ENCODE measurements at regions not wholly inside any gene's neighbourhood (a gene's known extent, or its start where the extent isn't known, plus 50 kb on each side); places are given as distances from the start of the nearest gene placed in this dataset.
A peak's percentile ranks its signal among the peaks of the same experiment; 100 is the strongest.
"Not testable (repeated sequence)": the region's sequence is repeated elsewhere in the genome, so short reads cannot be mapped to it uniquely, and the experiment has no call there.

- no peak for DNase-seq
Observed at GRCh38 chr1:74818241-74818640, 85.3 kb downstream of the TYW3 start.

DNA sequence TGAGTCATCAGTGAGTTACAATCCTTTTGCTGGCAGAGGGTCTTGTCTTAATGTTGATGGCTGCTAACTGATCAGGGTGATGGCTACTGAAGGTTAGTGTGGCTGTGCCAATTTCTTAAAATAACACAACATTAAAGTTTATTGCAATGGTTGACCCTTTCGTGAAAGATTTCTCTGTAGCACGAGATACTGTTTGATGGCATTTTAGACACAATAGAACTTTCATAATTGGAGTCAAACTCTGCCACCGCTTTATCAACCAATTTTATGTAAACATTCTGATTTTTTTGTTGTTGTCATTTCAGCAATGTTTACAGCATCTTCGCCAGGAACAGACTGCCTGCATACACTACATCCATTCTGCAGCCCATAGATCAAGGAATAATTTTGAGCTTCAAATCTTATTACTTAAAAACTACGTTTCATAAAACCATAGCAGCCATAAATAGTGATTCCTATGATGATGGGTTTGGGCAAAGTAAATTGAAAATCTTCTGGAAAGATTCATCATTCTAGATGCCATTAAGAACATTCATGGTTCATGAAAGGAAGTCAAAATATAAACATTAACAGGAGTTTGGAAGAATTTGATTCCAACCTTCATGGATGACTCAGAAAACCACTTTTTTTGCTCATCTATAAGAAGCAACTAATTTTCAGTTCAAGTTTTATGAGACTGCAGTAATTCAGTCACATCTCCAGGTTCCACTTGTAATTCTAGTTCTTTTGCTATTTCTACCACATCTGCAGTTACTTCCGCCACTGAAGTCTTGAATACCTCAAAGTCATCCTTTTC, 85.9 kb downstream of the TYW3 start:
- no peak for DNase-seq

- DNase-seq = no peak
Observed at GRCh38 chr1:74822851-74823401, 90.0 kb downstream of the TYW3 start.

- no peak for DNase-seq
Observed at GRCh38 chr1:74824497-74825107, 91.7 kb downstream of the TYW3 start.

- DNase-seq = no peak
Observed at GRCh38 chr1:74830766-74831165, 97.8 kb downstream of the TYW3 start.

GRCh38 chr1:74834261-74834660, 101.3 kb downstream of the TYW3 start:
- no peak for DNase-seq

DNA sequence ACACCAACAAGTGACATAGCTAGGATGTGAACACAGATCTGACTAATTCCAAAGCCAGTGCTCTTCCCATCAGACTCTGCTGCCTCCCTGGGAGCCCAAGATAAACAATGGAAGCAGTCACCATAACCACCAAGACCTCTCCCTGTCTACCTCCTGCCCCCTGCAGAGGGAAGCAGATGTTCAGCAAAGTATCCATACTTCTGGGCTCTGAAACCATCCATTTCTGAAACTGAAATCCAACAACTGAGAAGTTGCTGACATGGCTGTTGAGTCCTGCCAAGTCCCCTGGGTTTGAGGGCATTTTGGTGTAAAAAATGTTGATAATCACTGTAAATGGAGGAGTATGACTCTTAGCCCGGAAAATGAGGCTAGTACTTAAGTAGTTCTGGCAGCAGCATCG, 102.1 kb downstream of the TYW3 start:
- DNase-seq = peak; percentile 80 to 91

GRCh38 chr1:74842726-74843125, 109.8 kb downstream of the TYW3 start:
- DNase-seq = no peak

GRCh38 chr1:74847715-74848114, 114.8 kb downstream of the TYW3 start:
- no peak for DNase-seq

GRCh38 chr1:74853756-74854155, 120.8 kb downstream of the TYW3 start:
- DNase-seq = no peak

- no peak for DNase-seq
Observed at GRCh38 chr1:74856174-74856573, 123.2 kb downstream of the TYW3 start.

- DNase-seq = no peak
Observed at GRCh38 chr1:74857676-74858075, 124.7 kb downstream of the TYW3 start.

DNA sequence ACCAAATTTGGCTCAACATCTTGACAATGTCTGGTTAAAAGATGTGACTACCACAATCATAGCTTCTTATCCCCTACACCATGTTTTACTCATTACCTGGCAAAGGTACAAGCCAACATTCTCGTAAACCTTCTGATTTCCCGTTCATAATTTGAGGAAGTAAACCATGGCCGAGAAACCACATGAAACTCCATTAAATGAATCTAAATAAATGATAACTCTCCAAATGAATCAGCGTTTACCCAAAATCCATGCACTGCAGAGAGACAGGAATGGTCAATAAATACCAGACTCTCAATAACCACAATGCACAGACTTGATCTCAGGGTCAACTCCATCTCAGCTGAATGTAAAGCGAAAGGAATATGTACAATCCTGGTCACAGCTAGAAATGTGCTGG, 125.2 kb downstream of the TYW3 start:
- no peak for DNase-seq

GRCh38 chr1:74861867-74862266, 128.9 kb downstream of the TYW3 start:
- no peak for DNase-seq

- DNase-seq = no peak
Observed at GRCh38 chr1:74869702-74870101, 136.8 kb downstream of the TYW3 start.

- not testable (repeated sequence) for DNase-seq
Observed at GRCh38 chr1:74877366-74877765, 144.4 kb downstream of the TYW3 start.

DNA sequence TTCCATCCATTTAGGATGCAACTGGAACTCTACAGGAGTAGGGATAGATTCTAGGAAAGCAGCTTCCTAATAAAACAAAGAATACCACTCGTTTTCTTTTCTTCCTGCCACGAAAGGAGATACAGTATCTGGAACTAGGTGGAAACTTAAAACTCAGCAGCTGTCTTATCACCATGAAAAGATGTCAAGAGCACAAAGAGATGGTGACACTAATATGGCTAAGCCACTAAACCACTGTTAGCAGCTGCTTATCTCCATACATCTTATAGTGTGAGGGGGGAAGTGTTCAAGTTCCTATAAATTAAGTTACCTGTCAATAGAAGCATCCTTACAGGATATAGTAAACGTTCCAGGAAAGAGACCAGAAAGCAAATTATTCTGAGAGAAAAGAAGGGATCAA, 162.5 kb downstream of the TYW3 start:
- DNase-seq = no peak

- no peak for DNase-seq
Observed at GRCh38 chr1:74908131-74908530, 175.2 kb downstream of the TYW3 start.

DNA sequence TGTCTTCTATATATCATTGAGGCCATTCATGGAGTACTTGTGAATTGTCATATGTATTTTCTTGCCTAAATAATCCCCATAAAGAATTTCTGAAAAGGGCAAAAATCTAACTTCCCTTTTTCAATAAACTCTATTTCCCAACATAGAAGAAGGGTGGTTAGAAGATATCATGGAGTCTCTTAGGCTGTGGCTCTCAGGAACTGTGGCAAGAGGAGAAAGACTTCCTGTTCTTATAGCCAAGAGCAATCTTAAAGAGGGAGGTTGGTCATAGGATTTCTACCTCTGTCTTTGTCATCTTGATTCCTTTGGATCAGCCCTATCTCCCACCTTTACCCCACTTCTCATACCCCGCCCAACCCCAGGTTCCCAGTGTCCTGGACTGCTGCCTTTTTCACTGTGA, 175.8 kb downstream of the TYW3 start:
- no peak for DNase-seq

- DNase-seq = no peak
Observed at GRCh38 chr1:74913978-74914377, 181.0 kb downstream of the TYW3 start.

- peak; percentile 3 to 42 for DNase-seq
Observed at GRCh38 chr1:74933500-74933899, 200.5 kb downstream of the TYW3 start.

DNA sequence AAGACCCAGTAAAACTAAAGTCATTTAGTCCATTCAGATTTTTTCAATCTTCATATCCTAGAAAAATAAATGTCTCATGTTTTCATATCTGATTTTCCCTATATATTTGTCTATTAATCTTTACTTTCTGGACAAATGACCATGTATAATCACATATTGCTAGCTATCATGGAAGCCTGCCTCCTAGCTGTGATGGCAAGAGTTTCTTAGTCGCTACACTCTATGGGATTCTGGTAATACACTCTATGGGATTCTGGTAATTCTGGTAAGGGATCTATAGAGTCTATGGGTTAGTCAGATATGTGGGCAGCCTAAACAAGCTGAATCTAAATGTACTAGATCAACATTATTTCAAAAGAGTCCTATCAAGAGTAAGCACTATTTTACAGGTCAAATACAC, 198.7 kb upstream of the LHX8 start:
- DNase-seq = no peak

- peak; percentile 87 to 98 for DNase-seq
Observed at GRCh38 chr1:74937176-74937575, 197.0 kb upstream of the LHX8 start.

DNA sequence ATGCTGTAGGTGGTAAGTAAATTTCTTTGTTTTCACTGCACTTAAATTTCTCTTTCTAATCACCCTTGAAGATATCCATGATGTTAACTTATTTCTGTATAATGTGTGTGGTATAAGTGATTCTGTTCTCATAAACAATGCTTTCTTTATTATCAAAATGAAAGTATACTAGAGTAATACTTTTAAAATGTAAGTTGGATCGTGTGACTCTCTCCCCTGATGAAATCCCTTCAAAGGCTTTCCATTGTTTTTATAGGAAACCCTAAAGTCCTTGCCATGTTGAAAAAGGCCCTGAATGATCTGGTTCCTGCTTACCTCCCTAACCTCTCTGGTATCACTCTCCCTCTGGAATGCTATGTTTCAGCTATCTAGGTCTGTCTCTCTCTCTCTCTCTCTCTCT, 191.1 kb upstream of the LHX8 start:
- no peak for DNase-seq
